Hippocampal formation (tissue), 2 donors: ENCODE measurements at regions not wholly inside any gene's neighbourhood (a gene's known extent, or its start where the extent isn't known, plus 50 kb on each side); places are given as distances from the start of the nearest gene placed in this dataset.
A peak's percentile ranks its signal among the peaks of the same experiment; 100 is the strongest.

ENCODE experiments used
- DNase-seq, 2 donors: peaks; one replicate each; lab custom pipeline; 2025; lab: John Stamatoyannopoulos, UW

- DNase-seq, result no peak
Measured at GRCh38 chr1:4137621-4138415, 237.7 kb upstream of the C1orf174 start.

GRCh38 chr1:4139646-4140045, 239.6 kb upstream of the C1orf174 start:
- no peak for DNase-seq

GRCh38 chr1:4140241-4140640, 240.2 kb upstream of the C1orf174 start:
- no peak for DNase-seq

GRCh38 chr1:4140821-4141220, 240.7 kb upstream of the C1orf174 start:
- no peak for DNase-seq

GRCh38 chr1:4144349-4144971, 244.4 kb upstream of the C1orf174 start:
- no peak for DNase-seq

- no peak for DNase-seq
Measured at GRCh38 chr1:4146101-4146500, 246.0 kb upstream of the C1orf174 start.

GRCh38 chr1:4146614-4147013, 246.5 kb upstream of the C1orf174 start:
- no peak for DNase-seq

- no peak for DNase-seq
Measured at GRCh38 chr1:4147509-4147908, 247.4 kb upstream of the C1orf174 start.

- DNase-seq, result no peak
Measured at GRCh38 chr1:4149281-4149680, 249.2 kb upstream of the C1orf174 start.

- no peak for DNase-seq
Measured at GRCh38 chr1:4149831-4150230, 249.8 kb upstream of the C1orf174 start.

- DNase-seq, result no peak
Measured at GRCh38 chr1:4150262-4150661, 250.2 kb upstream of the C1orf174 start.

GRCh38 chr1:4152266-4152665, 252.2 kb upstream of the C1orf174 start:
- DNase-seq, result no peak

- DNase-seq, result no peak
Measured at GRCh38 chr1:4153571-4153970, 253.5 kb upstream of the C1orf174 start.

- no peak for DNase-seq
Measured at GRCh38 chr1:4156241-4156973, 256.3 kb upstream of the C1orf174 start.

- no peak for DNase-seq
Measured at GRCh38 chr1:4160181-4160580, 260.1 kb upstream of the C1orf174 start.

- no peak for DNase-seq
Measured at GRCh38 chr1:4161366-4162006, 261.4 kb upstream of the C1orf174 start.

GRCh38 chr1:4164965-4165364, 264.9 kb upstream of the C1orf174 start:
- no peak for DNase-seq

GRCh38 chr1:4165686-4166300, 265.7 kb upstream of the C1orf174 start:
- no peak for DNase-seq

- no peak for DNase-seq
Measured at GRCh38 chr1:4166713-4167112, 266.6 kb upstream of the C1orf174 start.

GRCh38 chr1:4169991-4170390, 269.9 kb upstream of the C1orf174 start:
- no peak for DNase-seq

- DNase-seq, result peak; percentile 11 to 16
Measured at GRCh38 chr1:4170548-4171340, 270.7 kb upstream of the C1orf174 start.
